ENCODE measurements at regions not wholly inside any gene's neighbourhood (a gene's known extent, or its start where the extent isn't known, plus 50 kb on each side); places are given as distances from the start of the nearest gene placed in this dataset.

DNA sequence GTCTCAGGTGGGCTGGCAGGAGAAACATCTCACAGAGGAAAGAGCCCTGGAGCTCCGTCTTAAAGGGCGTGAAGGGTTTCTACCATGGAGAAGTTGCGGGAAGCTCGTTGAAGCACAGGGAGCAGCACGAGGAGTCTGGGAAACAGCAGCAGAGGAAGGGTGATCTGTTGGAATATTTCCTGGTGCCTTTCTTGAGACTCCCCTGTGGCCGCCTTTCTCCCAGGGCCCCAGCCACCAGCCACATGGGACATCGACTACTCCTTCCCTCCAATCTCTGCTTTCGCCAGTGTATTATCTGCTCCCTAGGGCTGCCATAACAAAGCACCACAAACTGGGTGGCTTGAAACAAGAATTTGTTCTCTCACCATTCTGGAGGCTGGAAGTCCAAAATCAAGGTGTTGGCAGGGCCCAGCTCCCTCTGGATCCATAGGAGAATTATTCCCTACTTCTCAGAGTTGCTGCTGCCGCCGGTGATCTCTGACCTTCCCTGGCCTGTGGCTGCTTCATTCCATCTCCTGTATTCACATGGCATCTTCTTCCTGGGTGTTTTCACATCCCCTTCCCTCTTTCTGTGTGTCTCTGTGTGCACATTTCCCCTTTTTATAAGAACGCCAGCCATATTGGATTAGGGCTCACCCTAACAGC, 152.8 kb upstream of the GSC start:
- H3K4me3 ChIP-seq (ENCODE audit: low read length), result no peak overlapping the region
- TF ChIP-seq, protein P1, sequence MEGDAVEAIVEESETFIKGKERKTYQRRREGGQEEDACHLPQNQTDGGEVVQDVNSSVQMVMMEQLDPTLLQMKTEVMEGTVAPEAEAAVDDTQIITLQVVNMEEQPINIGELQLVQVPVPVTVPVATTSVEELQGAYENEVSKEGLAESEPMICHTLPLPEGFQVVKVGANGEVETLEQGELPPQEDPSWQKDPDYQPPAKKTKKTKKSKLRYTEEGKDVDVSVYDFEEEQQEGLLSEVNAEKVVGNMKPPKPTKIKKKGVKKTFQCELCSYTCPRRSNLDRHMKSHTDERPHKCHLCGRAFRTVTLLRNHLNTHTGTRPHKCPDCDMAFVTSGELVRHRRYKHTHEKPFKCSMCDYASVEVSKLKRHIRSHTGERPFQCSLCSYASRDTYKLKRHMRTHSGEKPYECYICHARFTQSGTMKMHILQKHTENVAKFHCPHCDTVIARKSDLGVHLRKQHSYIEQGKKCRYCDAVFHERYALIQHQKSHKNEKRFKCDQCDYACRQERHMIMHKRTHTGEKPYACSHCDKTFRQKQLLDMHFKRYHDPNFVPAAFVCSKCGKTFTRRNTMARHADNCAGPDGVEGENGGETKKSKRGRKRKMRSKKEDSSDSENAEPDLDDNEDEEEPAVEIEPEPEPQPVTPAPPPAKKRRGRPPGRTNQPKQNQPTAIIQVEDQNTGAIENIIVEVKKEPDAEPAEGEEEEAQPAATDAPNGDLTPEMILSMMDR (conservative IDR thresholded peaks at IDR 0.05; ENCODE audit: low read depth, low read length), result no peak
- no peak for DNase-seq (ENCODE audit: low read depth)

DNA sequence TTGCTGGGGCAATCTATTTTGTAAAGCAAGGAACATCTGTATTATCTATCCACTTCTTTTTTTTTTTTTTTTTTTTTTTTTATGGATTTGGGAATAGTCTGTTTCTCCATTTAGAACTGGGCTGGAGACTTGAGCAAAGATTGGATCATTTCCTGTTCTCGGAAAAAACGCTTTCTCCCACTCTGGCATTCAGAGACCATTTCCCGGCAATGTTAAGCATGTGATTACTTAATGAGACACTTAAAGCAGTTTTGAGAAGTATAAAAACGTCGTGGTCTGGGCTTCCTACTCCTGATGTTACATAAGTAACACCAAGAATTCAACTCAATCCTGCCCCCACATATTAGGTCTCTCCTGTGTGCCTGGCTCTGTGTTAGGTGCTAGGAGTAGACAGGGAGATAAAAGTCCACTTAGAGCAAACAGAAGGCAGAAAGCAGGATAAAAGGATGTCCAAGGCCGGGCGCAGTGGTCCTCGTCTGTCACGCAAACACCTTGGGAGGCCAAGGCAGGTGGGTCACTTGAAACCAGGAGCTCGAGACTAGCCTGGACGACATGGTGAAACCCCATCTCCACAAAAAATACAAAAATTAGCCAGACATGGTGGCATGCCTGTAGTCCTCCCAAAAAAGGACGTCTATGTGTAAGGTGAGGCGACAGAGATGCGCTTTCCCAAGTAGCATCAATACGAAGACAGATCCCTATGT, 152.1 kb upstream of the GSC start:
- no peak for DNase-seq (ENCODE audit: low read depth)
- TF ChIP-seq, protein P1 (conservative IDR thresholded peaks at IDR 0.05; ENCODE audit: low read depth, low read length), result no peak
- H3K4me3 ChIP-seq (ENCODE audit: low read length), result no peak overlapping the region

DNA sequence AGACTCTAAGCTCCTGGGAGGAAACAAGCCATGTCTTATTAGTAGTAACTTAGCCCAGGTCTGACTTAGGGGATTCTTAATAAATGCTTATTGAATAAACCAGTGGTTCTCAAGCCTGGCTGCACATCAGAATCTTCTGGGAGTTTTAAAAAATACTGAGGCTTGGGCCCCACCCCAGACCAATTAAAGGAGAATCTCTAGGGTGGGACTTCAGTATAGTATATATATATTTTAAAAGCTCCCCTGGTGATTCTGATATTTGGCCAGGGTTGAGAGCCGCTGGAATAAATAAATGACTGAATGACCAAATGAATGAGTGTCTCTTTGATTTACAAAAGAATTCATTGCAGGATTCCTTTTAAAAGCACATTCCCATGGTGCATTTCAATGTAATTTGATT, 151.5 kb upstream of the GSC start:
- no peak for DNase-seq (ENCODE audit: low read depth)
- TF ChIP-seq, protein P1 (conservative IDR thresholded peaks at IDR 0.05; ENCODE audit: low read depth, low read length), result no peak
- H3K4me3 ChIP-seq (ENCODE audit: low read length), result no peak overlapping the region

DNA sequence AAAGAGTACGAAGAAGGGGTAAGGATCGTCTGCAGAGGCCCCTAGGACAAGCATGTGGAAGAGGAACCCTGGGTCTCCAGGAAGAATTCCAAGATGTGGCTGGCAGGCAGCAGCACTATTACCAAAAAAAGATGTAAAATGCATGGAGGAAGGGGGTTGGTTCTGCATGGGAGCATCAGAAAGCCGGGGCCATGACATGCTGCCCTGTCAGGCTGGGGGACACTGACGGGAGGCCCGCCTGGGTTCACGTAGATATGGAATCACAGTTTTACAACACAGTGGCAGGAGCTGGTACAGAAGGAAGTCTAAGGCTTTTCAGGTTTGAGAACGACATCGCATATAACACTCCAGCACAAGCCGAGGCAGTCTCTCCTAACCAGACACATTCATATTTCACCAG, 150.0 kb upstream of the GSC start:
- no peak for DNase-seq (ENCODE audit: low read depth)
- H3K4me3 ChIP-seq (ENCODE audit: low read length), result no peak overlapping the region
- TF ChIP-seq, protein P1 (conservative IDR thresholded peaks at IDR 0.05; ENCODE audit: low read depth, low read length), result no peak

DNA sequence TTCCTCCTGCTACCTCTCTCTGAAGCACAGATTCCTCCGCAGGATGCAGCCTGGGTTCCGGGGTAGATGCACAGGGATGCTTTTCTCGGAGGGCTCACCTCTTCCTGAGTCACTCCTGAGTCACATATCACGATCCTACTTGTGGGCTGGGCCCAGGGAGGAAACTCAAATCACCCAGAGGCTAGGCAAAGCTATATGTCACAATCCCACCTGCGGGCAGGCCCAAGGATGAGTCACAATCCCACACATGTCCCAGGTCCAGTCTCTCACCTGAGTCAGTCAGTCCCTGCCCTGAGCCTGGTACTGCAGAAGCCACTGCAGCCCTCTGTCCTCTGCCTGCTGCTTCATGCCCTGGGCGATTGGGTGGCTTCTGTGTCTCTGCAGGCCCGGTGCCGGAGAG, 149.0 kb upstream of the GSC start:
- TF ChIP-seq, protein P1 (conservative IDR thresholded peaks at IDR 0.05; ENCODE audit: low read depth, low read length), result no peak
- no peak for DNase-seq (ENCODE audit: low read depth)
- no peak overlapping the region for H3K4me3 ChIP-seq (ENCODE audit: low read length)

DNA sequence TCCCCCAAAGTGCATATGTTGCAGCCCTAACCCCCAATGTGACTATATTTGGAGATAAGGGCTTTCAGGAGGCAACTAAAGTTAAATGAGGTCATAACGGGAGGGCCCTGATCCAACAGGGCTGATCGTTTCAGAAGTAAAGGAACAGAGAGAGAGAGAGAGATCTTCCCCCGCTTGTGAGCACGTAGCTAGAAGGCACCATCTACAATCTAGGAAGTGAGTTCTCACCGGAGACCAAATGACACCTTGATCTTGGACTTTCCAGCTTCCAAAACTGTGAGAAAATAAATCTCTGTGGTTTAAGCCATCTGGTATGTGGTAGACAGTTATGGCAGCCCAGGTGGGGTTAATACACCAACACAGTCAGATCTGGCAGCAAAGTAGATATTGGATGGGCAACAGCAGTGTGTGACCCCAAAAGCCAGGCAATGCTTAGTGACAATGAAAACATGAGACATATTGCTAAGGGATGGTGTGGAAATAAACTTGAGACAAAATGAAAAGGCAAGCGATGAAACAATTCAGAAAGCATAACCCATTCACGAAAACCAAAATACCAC, 147.2 kb upstream of the GSC start:
- no peak overlapping the region for H3K4me3 ChIP-seq (ENCODE audit: low read length)
- no peak for DNase-seq (ENCODE audit: low read depth)
- TF ChIP-seq, protein P1 (conservative IDR thresholded peaks at IDR 0.05; ENCODE audit: low read depth, low read length), result no peak

DNA sequence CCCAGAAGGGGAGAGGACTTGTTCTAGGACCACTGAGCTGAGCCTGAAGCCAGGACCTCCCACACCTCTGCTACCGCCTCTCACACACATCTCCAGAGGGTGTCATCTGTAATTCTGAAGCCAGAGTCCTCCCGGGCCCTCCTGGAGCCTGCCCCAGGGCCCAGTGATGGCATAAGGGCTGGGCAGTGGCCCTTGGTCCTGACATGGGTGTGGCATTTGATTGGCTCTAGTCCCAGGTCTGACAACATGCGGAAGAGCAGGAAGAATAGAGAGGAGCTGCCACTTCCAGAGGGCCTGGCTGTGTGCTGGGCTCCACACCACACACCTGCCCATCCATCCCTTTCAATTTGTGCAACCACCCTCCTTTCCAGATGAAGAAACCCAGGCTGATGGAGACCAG, 144.3 kb upstream of the GSC start:
- TF ChIP-seq, protein P1 (conservative IDR thresholded peaks at IDR 0.05; ENCODE audit: low read depth, low read length), result no peak
- DNase-seq (ENCODE audit: low read depth), result no peak
- no peak overlapping the region for H3K4me3 ChIP-seq (ENCODE audit: low read length)

Data from retinal pigment epithelial cell (primary cell).